ENCODE measurements at regions not wholly inside any gene's neighbourhood (a gene's known extent, or its start where the extent isn't known, plus 50 kb on each side); places are given as distances from the start of the nearest gene placed in this dataset.

DNA sequence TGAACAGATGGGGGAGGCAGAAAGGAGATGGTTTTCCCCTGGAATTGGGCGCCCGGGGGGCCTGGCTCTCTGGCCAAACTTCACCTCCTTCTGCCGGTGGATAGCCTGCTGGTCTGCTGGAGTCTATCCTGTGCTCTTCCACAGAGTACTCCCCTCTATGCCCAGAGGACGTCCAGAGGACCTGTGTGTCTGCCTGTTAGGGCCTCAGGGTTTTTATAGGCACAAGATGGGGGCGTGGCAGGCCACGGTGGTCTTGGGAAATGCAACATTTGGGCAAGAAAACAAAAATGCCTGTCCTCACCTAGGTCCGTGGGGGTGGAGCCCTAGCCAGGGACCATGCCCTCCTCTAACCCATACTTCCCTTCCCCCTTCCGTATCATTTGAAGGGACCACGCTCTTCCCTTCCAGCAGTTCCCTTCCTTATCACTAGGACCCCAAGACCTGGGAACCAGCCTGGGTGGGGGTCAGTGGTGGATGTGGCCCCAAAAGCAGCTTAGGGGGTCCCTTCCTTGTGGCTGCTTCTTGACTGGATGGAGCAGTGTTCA, 53.6 kb upstream of the ZNF337 start:
- DNase-seq = no peak
- Histone ChIP-seq H3K4me1 (ENCODE audit: control insufficient read depth, insufficient read depth, low read length) (no peaks in the 10 kb centered on the region), H3K27ac (ENCODE audit: low read length) (peak overlapping the region; percentile 53), H3K27me3 (ENCODE audit: control insufficient read depth, insufficient read depth, low read length) (no peaks in the 10 kb centered on the region), H3K4me3 (ENCODE audit: low read length) (peak overlapping the region; percentile 58), H3K36me3 (ENCODE audit: control insufficient read depth, insufficient read depth, low read length) (no peaks in the 10 kb centered on the region), H3K9me3 (ENCODE audit: control insufficient read depth, low read depth, low read length) (no peaks in the 10 kb centered on the region)
- WGBS (ENCODE audit: insufficient coverage, low lambda C conversion rate) = no CpG with 5 or more reads among the region's 9 CpGs

- Histone ChIP-seq H3K27ac (ENCODE audit: low read length) (no peak overlapping the region), H3K36me3 (ENCODE audit: control insufficient read depth, insufficient read depth, low read length) (no peaks in the 10 kb centered on the region), H3K4me1 (ENCODE audit: control insufficient read depth, insufficient read depth, low read length) (no peaks in the 10 kb centered on the region), H3K4me3 (ENCODE audit: low read length) (no peak overlapping the region), H3K9me3 (ENCODE audit: control insufficient read depth, low read depth, low read length) (no peaks in the 10 kb centered on the region), H3K27me3 (ENCODE audit: control insufficient read depth, insufficient read depth, low read length) (no peaks in the 10 kb centered on the region)
- DNase-seq = no peak
- WGBS (ENCODE audit: insufficient coverage, low lambda C conversion rate) = no CpG with 5 or more reads among the region's 4 CpGs
These were observed 53.0 kb upstream of the ZNF337 start for GRCh38 chr20:25749649-25750048.
